ENCODE measurements at regions not wholly inside any gene's neighbourhood (a gene's known extent, or its start where the extent isn't known, plus 50 kb on each side); places are given as distances from the start of the nearest gene placed in this dataset.

DNA sequence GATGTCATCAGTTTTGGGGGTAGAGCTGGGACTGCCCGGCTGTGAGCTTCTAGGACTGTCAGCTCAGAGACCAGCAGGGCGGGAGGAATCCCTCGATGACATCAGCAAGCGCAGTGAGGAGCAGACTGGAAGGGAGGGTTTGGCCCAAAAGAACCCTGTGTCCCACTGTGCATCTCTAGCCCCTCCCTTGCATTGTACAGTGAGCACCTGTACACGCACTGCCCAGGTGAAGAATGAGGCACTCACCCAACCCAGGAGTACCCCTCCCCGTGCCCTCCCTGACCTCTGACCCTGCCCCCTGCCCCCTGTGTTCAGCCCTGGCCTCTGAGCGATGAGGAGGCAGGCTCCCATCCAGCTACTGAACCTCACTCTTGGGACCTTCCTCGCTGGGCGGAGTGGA, 92.9 kb downstream of the HMX1 start:
- TF ChIP-seq, protein P1, sequence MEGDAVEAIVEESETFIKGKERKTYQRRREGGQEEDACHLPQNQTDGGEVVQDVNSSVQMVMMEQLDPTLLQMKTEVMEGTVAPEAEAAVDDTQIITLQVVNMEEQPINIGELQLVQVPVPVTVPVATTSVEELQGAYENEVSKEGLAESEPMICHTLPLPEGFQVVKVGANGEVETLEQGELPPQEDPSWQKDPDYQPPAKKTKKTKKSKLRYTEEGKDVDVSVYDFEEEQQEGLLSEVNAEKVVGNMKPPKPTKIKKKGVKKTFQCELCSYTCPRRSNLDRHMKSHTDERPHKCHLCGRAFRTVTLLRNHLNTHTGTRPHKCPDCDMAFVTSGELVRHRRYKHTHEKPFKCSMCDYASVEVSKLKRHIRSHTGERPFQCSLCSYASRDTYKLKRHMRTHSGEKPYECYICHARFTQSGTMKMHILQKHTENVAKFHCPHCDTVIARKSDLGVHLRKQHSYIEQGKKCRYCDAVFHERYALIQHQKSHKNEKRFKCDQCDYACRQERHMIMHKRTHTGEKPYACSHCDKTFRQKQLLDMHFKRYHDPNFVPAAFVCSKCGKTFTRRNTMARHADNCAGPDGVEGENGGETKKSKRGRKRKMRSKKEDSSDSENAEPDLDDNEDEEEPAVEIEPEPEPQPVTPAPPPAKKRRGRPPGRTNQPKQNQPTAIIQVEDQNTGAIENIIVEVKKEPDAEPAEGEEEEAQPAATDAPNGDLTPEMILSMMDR (IDR thresholded peaks at IDR 0.05) = no peak
- TF ChIP-seq EP300 (IDR thresholded peaks at IDR 0.05) = no peak

All from upper lobe of left lung (tissue), 4 donors.